ENCODE measurements at regions not wholly inside any gene's neighbourhood (a gene's known extent, or its start where the extent isn't known, plus 50 kb on each side); places are given as distances from the start of the nearest gene placed in this dataset.

DNA sequence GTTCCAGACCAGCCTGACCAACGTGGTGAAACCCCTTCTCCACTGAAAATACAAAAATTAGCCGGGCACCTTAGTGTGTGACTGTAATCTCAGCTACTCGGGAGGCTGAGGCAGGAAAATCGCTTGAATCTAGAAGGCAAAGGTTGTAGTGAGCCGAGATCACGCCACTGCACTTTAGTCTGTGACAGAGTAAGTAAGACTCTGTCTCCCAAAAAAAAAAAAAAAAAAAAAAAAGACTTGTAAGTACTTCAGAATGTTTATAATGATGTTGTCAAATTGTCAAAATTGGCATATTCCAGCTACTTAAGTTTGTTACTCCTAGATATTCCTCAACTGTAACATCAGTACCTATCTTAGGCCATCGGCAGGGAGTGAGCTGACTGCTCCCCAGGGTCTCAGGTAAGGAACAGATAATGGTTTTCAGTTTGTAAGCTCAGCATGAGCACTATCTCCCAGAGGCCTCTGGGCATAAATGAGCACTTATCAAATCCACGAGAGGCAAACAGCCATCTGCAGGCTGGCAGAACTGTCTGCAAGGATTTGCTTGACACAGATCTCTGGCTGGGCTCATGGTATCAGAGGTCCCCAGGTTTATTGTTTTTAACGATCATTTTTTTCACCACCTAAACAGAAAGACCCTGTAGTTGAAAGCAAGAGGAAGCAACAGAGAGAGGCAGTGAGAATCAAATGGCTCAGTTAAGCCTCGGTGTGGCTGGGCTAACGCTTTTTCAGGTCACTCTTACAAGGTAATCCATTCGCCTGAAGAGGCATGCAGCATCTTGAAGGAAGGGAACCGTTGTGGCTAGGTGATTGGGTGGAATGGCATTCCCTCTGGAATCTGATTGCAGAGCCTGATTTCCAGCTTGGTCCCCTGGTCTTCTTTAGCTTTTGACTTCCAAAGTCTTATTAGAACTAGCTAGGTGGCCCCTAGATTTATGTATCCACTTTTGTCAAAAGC lies 115.9 kb downstream of the LY86 start:
- no peak for DNase-seq (ENCODE audit: low spot score, unreplicated experiment)
- Mint-ChIP-seq H3K27me3 (peaks cover 6% of the 10 kb centered on the region), H3K36me3 (ENCODE audit: insufficient read depth) (no peaks in the 10 kb centered on the region), H3K4me1 (ENCODE audit: low read depth) (peaks cover 16% of the 10 kb centered on the region), H3K4me3 (ENCODE audit: low read depth) (no peak overlapping the region), H3K27ac (no peak overlapping the region), H3K9me3 (ENCODE audit: low read depth) (no peaks in the 10 kb centered on the region)
- TF ChIP-seq, protein P1, sequence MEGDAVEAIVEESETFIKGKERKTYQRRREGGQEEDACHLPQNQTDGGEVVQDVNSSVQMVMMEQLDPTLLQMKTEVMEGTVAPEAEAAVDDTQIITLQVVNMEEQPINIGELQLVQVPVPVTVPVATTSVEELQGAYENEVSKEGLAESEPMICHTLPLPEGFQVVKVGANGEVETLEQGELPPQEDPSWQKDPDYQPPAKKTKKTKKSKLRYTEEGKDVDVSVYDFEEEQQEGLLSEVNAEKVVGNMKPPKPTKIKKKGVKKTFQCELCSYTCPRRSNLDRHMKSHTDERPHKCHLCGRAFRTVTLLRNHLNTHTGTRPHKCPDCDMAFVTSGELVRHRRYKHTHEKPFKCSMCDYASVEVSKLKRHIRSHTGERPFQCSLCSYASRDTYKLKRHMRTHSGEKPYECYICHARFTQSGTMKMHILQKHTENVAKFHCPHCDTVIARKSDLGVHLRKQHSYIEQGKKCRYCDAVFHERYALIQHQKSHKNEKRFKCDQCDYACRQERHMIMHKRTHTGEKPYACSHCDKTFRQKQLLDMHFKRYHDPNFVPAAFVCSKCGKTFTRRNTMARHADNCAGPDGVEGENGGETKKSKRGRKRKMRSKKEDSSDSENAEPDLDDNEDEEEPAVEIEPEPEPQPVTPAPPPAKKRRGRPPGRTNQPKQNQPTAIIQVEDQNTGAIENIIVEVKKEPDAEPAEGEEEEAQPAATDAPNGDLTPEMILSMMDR (IDR thresholded peaks at IDR 0.05; ENCODE audit: unreplicated experiment), result no peak

DNA sequence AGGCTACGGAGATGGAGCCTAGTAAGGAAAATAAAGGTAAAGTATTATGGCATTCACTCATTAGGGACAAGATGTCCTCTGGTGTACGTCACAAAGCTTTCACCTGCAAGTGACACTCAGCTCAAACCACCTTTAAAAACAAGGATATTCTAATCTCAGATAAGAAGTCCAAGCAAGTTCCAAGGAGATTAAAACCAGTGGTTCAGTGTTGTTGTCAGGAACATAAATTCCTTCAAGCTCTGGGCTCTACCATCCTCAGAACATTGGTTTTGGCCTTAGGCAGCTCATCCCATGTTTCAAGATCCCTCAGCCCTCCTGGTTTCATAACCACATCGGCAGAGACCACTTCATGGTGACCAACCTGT lies 116.5 kb downstream of the LY86 start:
- Mint-ChIP-seq H3K4me1 (ENCODE audit: low read depth) (peaks cover 9% of the 10 kb centered on the region), H3K27ac (no peak overlapping the region), H3K9me3 (ENCODE audit: low read depth) (no peaks in the 10 kb centered on the region), H3K27me3 (peaks cover 6% of the 10 kb centered on the region), H3K36me3 (ENCODE audit: insufficient read depth) (no peaks in the 10 kb centered on the region), H3K4me3 (ENCODE audit: low read depth) (no peak overlapping the region)
- no peak for DNase-seq (ENCODE audit: low spot score, unreplicated experiment)
- TF ChIP-seq, protein P1 (IDR thresholded peaks at IDR 0.05; ENCODE audit: unreplicated experiment), result no peak

- H3K4me3 Mint-ChIP-seq (ENCODE audit: low read depth), result no peak overlapping the region
- TF ChIP-seq, protein P1 (IDR thresholded peaks at IDR 0.05; ENCODE audit: unreplicated experiment), result no peak
- peaks cover 5% of the 10 kb centered on the region for H3K4me1 Mint-ChIP-seq (ENCODE audit: low read depth)
- no peak overlapping the region for H3K27ac Mint-ChIP-seq
- DNase-seq (ENCODE audit: low spot score, unreplicated experiment), result no peak
- H3K36me3 Mint-ChIP-seq (ENCODE audit: insufficient read depth), result no peaks in the 10 kb centered on the region
- no peaks in the 10 kb centered on the region for H3K9me3 Mint-ChIP-seq (ENCODE audit: low read depth)
- H3K27me3 Mint-ChIP-seq, result peaks cover 6% of the 10 kb centered on the region
Observed at GRCh38 chr6:6705915-6706675, 117.6 kb downstream of the LY86 start.

- Mint-ChIP-seq H3K9me3 (ENCODE audit: low read depth) (no peaks in the 10 kb centered on the region), H3K4me1 (ENCODE audit: low read depth) (peaks cover 10% of the 10 kb centered on the region), H3K4me3 (ENCODE audit: low read depth) (no peak overlapping the region), H3K36me3 (ENCODE audit: insufficient read depth) (no peaks in the 10 kb centered on the region), H3K27me3 (peaks cover 4% of the 10 kb centered on the region), H3K27ac (no peak overlapping the region)
- DNase-seq (ENCODE audit: low spot score, unreplicated experiment), result no peak
- TF ChIP-seq, protein P1 (IDR thresholded peaks at IDR 0.05; ENCODE audit: unreplicated experiment), result no peak
Observed at GRCh38 chr6:6707143-6707542, 118.6 kb downstream of the LY86 start.

DNA sequence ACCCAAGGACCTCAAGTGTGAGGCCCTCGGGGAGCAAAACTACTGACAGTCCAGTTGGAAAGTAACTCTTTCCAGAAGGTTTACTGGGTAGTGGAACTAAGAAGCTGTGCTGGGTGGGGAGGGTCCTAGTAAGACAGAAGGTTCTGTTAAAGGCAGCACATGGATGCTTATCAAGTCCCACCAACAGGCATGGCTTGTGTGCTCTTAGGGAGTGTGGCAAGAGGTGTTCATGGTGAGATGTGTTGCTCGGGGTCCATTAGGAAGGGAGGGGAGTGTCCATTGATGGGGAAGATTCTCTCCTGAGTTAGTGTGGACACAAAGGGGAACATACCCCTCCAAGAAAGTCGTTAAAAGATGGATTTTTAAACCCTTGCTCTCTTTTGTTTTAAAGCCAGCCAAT lies 120.6 kb downstream of the LY86 start:
- TF ChIP-seq, protein P1 (IDR thresholded peaks at IDR 0.05; ENCODE audit: unreplicated experiment), result no peak
- no peaks in the 10 kb centered on the region for H3K9me3 Mint-ChIP-seq (ENCODE audit: low read depth)
- no peak overlapping the region for H3K4me3 Mint-ChIP-seq (ENCODE audit: low read depth)
- H3K27me3 Mint-ChIP-seq, result peaks cover 4% of the 10 kb centered on the region
- no peaks in the 10 kb centered on the region for H3K36me3 Mint-ChIP-seq (ENCODE audit: insufficient read depth)
- peaks cover 23% of the 10 kb centered on the region for H3K4me1 Mint-ChIP-seq (ENCODE audit: low read depth)
- H3K27ac Mint-ChIP-seq, result no peak overlapping the region
- DNase-seq (ENCODE audit: low spot score, unreplicated experiment), result no peak

Measured in progenitor cell of endocrine pancreas (in vitro differentiated cells).